Mesothelial cell of epicardium (in vitro differentiated cells): ENCODE measurements at regions not wholly inside any gene's neighbourhood (a gene's known extent, or its start where the extent isn't known, plus 50 kb on each side); places are given as distances from the start of the nearest gene placed in this dataset.
"Not testable (repeated sequence)": the region's sequence is repeated elsewhere in the genome, so short reads cannot be mapped to it uniquely, and the experiment has no call there.

Source experiments
- DNase-seq, 2 experiments: peaks; one replicate each; pipeline ENCODE4 v3.0.0; 2021; ENCODE audit warnings: low spot score in 2 of 2; ENCODE audit not compliant: unreplicated experiment in 2 of 2
- H3K27ac Mint-ChIP-seq: 2 replicates; pipeline ENCODE4 v1.8.0; 2021; ENCODE audit warnings: mixed read lengths
- H3K27me3 Mint-ChIP-seq: 2 replicates; pipeline ENCODE4 v1.8.0; 2021; ENCODE audit warnings: low read depth, mixed read lengths
- H3K36me3 Mint-ChIP-seq: 2 replicates; pipeline ENCODE4 v1.8.0; 2021; ENCODE audit warnings: mixed read lengths
- H3K4me1 Mint-ChIP-seq: 2 replicates; pipeline ENCODE4 v1.8.0; 2021; ENCODE audit warnings: mixed read lengths
- H3K4me3 Mint-ChIP-seq: 2 replicates; pipeline ENCODE4 v1.8.0; 2021; ENCODE audit warnings: mild to moderate bottlenecking, moderate library complexity, mixed read lengths
- H3K9me3 Mint-ChIP-seq: 2 replicates; pipeline ENCODE4 v1.8.0; 2021; ENCODE audit warnings: mixed read lengths
- TF ChIP-seq, protein P1 (sequence below): fragments of 200-600 bp; sonication (generic); IDR thresholded peaks from one replicate; pipeline ENCODE4 v1.5.0; 2021; ENCODE audit warnings: antibody characterized with exemption; ENCODE audit not compliant: unreplicated experiment

DNA sequence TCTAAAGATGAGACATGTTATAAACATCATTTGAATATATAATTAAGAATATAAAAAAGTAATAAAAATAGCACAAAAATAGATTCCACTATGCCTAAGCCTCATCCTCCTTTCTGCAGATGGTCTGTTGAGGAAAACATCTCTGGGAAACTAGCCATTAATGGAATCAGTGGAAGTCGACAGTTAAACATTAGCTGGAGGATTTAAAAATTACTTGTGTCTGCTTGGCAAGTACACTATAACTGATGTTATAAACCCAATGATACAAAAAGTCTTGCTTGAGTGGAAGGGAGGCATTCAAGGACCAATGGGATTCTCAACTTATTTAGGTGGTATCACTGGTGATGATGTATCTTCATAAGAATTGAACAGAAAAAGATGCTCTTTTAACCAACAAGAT, 1598.3 kb downstream of the PCDH18 start:
- no peak for DNase-seq
- Mint-ChIP-seq H3K4me1 (peaks cover 2% of the 10 kb centered on the region), H3K36me3 (peaks cover 4% of the 10 kb centered on the region), H3K27ac (no peak overlapping the region), H3K4me3 (no peak overlapping the region), H3K27me3 (no peaks in the 10 kb centered on the region), H3K9me3 (peaks cover 16% of the 10 kb centered on the region)
- TF ChIP-seq, protein P1, sequence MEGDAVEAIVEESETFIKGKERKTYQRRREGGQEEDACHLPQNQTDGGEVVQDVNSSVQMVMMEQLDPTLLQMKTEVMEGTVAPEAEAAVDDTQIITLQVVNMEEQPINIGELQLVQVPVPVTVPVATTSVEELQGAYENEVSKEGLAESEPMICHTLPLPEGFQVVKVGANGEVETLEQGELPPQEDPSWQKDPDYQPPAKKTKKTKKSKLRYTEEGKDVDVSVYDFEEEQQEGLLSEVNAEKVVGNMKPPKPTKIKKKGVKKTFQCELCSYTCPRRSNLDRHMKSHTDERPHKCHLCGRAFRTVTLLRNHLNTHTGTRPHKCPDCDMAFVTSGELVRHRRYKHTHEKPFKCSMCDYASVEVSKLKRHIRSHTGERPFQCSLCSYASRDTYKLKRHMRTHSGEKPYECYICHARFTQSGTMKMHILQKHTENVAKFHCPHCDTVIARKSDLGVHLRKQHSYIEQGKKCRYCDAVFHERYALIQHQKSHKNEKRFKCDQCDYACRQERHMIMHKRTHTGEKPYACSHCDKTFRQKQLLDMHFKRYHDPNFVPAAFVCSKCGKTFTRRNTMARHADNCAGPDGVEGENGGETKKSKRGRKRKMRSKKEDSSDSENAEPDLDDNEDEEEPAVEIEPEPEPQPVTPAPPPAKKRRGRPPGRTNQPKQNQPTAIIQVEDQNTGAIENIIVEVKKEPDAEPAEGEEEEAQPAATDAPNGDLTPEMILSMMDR: no peak

- Mint-ChIP-seq H3K9me3 (peaks cover 16% of the 10 kb centered on the region), H3K36me3 (peaks cover 4% of the 10 kb centered on the region), H3K4me3 (no peak overlapping the region), H3K27ac (no peak overlapping the region), H3K4me1 (no peaks in the 10 kb centered on the region), H3K27me3 (no peaks in the 10 kb centered on the region)
- TF ChIP-seq, protein P1: no peak
- DNase-seq: no peak
Measured at GRCh38 chr4:135927651-135928050, 1604.6 kb downstream of the PCDH18 start.

GRCh38 chr4:135921081-135921480, 1611.2 kb downstream of the PCDH18 start:
- Mint-ChIP-seq H3K27me3 (no peaks in the 10 kb centered on the region), H3K36me3 (no peaks in the 10 kb centered on the region), H3K9me3 (no peaks in the 10 kb centered on the region), H3K27ac (no peak overlapping the region), H3K4me3 (no peak overlapping the region), H3K4me1 (no peaks in the 10 kb centered on the region)
- DNase-seq: no peak
- TF ChIP-seq, protein P1: no peak

GRCh38 chr4:135917011-135917410, 1615.3 kb downstream of the PCDH18 start:
- no peaks in the 10 kb centered on the region for H3K9me3 Mint-ChIP-seq
- H3K27me3 Mint-ChIP-seq: no peaks in the 10 kb centered on the region
- no peaks in the 10 kb centered on the region for H3K36me3 Mint-ChIP-seq
- TF ChIP-seq, protein P1: no peak
- no peak overlapping the region for H3K4me3 Mint-ChIP-seq
- peaks cover 5% of the 10 kb centered on the region for H3K4me1 Mint-ChIP-seq
- DNase-seq: no peak
- no peak overlapping the region for H3K27ac Mint-ChIP-seq

DNA sequence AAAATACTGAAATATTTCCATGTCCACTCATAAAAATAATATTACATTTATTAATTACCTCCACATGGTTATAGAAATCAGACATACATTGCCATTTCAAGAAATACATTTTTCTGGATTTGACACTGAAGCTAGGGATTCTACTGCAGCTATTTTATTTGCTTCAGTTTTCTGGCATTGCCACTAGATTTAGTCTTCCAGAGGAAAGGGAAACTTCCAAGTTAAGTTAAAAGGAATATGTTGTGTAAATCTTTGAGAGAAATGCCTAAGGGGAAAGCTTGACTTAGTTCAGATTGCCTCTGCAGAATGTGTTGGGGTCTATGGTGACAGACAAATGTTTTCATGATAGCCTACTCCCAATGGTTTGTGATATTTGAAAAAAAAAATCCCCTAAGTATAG, 1631.3 kb downstream of the PCDH18 start:
- Mint-ChIP-seq H3K4me3 (no peak overlapping the region), H3K36me3 (no peaks in the 10 kb centered on the region), H3K27ac (no peak overlapping the region), H3K27me3 (no peaks in the 10 kb centered on the region), H3K9me3 (peaks cover 28% of the 10 kb centered on the region), H3K4me1 (no peaks in the 10 kb centered on the region)
- no peak for DNase-seq
- TF ChIP-seq, protein P1: no peak

GRCh38 chr4:135864304-135864703, 1662.7 kb upstream of the PABPC4L start:
- H3K27me3 Mint-ChIP-seq, H3K9me3 Mint-ChIP-seq, H3K36me3 Mint-ChIP-seq, H3K4me3 Mint-ChIP-seq, H3K4me1 Mint-ChIP-seq, H3K27ac Mint-ChIP-seq: not testable (repeated sequence)
- DNase-seq: peak in 1 of 2 experiments; percentile 38
